Activated CD4-positive, alpha-beta T cell treated with anti-CD3 and anti-CD28 coated beads, Interleukin-2, Interleukin-6, amounts not matched to agents 100 ng/mL and 50 ng/mL, durations not matched to agents 16 hours and 8 hours (primary cell): ENCODE measurements at regions not wholly inside any gene's neighbourhood (a gene's known extent, or its start where the extent isn't known, plus 50 kb on each side); places are given as distances from the start of the nearest gene placed in this dataset.
"Not testable (repeated sequence)": the region's sequence is repeated elsewhere in the genome, so short reads cannot be mapped to it uniquely, and the experiment has no call there.

Experiments
- DNase-seq: peaks from one replicate; pipeline ENCODE4 v3.0.0-alpha.2; 2020

GRCh38 chr4:27770895-27771294 lies 910.3 kb downstream of the STIM2 start:
- DNase-seq = no peak

GRCh38 chr4:27775156-27775555 lies 914.5 kb downstream of the STIM2 start:
- no peak for DNase-seq

GRCh38 chr4:27779827-27780226 lies 919.2 kb downstream of the STIM2 start:
- DNase-seq = no peak

- DNase-seq = no peak
Measured at GRCh38 chr4:27787195-27787594, 926.6 kb downstream of the STIM2 start.

GRCh38 chr4:27789773-27790172 lies 929.1 kb downstream of the STIM2 start:
- no peak for DNase-seq

- DNase-seq = no peak
Measured at GRCh38 chr4:27790911-27791310, 930.3 kb downstream of the STIM2 start.

DNA sequence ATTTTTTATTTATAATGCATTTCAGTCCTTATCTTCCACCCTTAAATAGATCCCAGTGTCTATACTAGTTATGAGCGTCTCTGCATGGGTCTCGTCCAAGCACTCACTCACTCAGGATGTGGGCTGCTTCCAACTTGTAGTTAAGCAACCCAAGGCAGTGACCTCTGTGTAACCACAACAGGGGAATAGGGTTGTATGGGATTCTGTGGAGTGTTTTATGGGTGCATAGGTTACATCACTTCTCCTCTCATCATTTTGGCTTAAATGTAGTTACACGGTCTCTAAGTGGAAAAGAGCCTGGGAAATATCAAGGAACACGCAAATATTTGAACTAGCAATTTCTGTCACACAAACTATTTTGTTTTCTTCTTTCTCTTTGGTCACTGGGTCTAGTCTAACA lies 931.0 kb downstream of the STIM2 start:
- DNase-seq = no peak

DNA sequence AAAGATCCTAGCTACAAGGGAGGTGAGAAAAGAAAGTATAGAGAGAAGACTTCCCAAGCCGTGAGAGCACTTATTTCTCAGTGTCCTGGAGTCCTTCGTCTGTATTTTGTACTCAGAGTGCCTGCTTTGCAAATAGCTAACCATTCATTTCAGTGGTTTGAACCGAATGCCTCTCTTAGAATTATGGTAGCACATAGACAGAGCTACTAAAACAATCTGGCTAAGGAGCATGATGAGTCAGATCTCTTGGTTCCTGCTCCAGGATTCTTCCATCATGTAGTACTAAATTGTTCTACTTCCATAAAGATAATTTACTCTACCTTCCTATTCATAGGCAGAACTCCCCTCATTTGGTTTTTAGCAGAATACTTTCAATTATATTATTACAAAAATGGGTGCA lies 946.6 kb downstream of the STIM2 start:
- DNase-seq = no peak

GRCh38 chr4:27811948-27812347 lies 951.3 kb downstream of the STIM2 start:
- no peak for DNase-seq

- not testable (repeated sequence) for DNase-seq
Measured at GRCh38 chr4:27813226-27813625, 952.6 kb downstream of the STIM2 start.

- not testable (repeated sequence) for DNase-seq
Measured at GRCh38 chr4:27813699-27814425, 953.2 kb downstream of the STIM2 start.

DNA sequence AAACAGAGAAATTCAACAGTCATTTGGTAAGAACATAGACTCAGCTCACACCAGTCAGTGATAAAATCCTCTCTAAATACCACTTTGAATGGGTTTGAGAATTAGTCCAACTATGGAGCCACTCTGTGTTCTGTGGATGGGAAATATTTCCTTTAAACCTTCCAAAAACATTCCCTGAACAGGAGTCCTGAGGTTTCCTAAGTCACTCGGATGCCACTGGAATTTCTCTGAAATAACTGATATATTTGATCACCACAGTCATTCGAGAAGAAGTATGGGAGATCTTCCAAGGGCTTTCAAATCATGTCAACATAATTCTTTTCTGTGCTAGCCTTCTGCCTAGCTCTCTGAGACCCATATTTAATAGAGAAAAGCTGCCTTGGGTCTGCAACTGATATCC lies 958.6 kb downstream of the STIM2 start:
- DNase-seq = no peak

DNA sequence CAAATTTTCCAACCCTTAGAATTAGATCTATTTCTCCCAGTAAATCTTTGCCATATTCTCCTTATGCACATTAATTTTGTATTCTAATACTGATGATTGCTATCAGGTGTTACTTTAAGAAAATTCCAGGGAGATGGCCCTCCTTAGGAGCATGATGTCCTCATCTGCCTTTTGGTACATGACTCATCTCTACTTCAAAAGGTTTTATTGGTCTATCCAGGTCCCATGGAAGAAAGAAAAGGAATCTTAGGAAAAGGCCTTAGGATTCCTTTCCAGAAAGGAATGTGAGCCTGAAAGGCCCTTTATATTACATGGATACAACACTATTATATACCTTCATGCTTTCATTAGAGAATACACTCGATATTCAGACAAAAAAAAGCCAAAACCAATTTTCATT lies 968.2 kb downstream of the STIM2 start:
- DNase-seq = no peak

- no peak for DNase-seq
Measured at GRCh38 chr4:27830251-27830650, 969.6 kb downstream of the STIM2 start.

DNA sequence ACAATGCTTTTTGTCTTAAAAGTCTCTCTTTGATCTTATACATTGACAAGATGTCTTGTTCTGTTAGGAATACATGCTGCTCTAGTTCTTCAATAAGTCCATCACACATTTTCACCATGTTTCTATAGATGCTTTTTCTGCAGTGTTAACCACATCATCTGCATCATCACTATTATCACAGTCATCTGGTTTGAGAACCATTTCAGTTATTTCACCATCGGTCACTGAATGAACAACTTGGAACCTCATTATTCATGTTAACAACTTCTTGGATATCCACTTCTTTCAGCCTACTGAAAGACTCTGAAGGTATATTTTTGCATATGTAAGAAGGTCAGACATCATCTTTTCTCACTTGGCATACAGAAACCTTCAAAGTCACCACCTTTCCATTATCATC lies 975.2 kb downstream of the STIM2 start:
- no peak for DNase-seq

- no peak for DNase-seq
Measured at GRCh38 chr4:27836523-27836922, 975.9 kb downstream of the STIM2 start.

DNA sequence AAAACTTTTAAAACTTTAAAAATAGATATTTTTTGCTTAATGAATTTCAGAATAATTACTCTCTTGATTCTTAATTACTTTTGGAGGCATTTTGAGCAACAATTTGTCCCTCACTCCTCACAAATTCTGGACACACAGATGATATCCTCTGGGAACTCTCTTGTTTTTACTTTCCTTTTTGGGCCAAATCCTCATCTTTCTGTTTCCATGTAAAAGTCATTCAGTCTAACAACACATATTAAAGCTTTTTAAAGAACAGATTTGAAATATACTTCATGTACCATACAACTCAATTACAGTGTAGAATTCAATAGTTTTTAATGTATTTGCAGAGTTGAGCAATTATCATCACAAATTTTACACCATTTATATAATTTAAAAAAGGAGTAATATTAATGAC lies 983.1 kb downstream of the STIM2 start:
- DNase-seq = no peak

GRCh38 chr4:27844376-27844775 lies 983.7 kb downstream of the STIM2 start:
- no peak for DNase-seq

GRCh38 chr4:27846951-27847350 lies 986.3 kb downstream of the STIM2 start:
- no peak for DNase-seq

DNA sequence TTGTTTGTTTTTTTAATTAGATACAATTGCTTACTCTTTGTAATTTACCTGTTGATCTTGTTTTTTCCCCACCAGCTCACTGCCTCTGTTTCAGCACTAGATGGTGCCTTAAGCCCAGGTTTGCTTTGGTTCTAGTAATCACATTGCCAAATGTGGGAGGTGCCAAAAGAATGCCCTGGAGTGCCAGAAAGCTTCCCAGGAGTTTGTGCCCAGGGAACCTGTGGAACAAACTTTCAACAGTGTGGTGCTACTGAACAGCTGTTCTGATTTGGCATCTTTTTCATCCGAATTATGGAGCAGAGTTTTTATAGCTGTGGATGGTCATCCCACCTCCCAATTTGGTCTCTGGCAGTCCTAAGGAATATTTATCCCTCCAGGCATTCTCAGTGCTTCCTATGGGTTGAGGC lies 1000.7 kb downstream of the STIM2 start:
- DNase-seq = no peak

DNA sequence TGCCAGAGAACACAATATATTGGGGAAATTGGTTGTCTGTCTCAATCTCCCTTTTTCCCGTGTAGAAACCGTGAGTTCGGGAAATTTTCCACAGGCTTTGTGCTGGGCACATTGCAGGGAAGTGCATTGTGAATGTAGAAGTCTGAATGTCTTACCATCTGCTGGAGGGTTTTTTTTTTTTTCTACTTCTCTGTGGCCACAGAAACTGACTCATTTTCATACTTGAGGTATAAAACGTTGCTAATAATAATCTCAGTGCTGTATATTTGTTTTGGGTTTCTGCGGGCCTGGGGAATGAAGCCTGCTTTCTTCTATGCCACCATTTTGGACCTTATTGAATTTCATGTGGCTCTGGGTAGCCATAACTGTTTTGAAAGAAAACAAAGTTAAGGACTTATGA lies 1001.2 kb downstream of the STIM2 start:
- no peak for DNase-seq

DNA sequence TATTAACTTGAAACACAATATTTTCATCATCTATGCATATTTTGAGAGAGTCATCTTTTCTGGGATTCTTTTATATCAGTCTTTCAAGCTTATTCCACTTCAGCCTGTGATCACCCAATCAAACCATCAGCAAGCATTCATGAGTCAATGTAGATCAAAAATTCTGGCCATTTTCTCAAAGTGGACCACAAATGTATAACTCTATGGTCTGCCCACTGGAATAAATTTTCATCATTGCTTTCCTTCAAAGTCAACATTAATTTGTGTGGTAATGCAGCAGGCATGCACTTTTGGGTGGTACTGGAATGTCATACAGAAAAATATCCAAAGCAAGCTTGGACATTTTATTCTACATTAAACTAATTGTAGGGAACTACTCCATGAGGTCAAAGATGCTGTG lies 1013.0 kb downstream of the STIM2 start:
- DNase-seq = no peak

DNA sequence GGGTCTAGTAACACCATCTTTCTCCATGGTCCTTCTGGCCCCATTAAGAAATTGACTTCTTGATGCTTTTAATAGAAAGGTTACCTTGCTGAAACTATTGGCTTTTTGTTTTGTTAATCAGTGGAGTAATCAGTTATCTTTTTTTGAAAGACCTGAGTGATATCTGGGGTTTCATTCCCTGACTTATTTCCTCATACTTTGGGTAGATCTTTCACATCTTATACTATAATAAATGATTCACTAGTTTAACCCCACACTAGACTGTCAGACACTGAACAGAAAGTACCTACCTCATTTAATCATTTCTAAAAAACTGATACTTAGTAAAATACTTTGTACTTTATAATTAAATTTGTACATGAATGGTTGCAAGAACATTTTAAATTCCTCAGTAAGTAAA lies 1021.1 kb downstream of the STIM2 start:
- DNase-seq = no peak

DNA sequence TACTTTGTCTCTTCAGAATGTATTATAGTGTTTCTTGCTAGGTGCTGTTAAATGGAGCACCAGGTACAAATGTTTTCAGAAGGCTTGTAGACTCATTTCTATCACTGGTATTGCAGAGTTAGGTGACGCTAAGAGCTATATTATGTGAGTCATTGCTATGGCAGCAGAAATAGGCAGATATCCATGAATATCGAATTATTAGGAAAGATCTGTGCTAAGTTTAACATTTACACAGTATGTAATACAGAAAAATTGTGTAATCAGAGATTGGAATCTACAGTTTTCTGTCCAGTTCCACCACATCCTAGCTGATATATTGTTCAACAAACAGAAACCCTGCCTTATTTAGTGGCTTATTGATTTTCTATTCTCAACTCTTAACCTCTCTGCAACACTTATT lies 1025.5 kb downstream of the STIM2 start:
- no peak for DNase-seq

DNA sequence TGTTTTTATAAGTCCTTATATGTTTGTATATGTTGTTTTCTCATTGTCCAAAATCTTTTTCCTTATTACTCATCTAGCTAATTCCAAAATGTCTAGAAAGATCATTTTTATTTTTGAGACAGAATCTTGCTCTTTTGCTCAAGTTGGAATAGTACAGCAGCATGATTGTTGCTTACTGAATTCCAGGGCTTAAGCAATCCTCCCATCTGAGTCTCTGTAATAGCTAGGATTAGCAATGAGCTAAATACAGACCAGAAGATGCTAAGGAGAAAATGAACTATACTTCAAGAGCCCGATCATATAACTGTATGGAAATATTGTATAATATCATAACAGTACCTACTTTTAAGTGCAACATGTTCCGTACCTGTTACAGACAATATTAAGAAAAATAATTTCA lies 1027.0 kb downstream of the STIM2 start:
- DNase-seq = no peak

- no peak for DNase-seq
Measured at GRCh38 chr4:27888505-27888904, 1027.9 kb downstream of the STIM2 start.
